ENCODE measurements at regions not wholly inside any gene's neighbourhood (a gene's known extent, or its start where the extent isn't known, plus 50 kb on each side); places are given as distances from the start of the nearest gene placed in this dataset.
"Not testable (repeated sequence)": the region's sequence is repeated elsewhere in the genome, so short reads cannot be mapped to it uniquely, and the experiment has no call there.

DNA sequence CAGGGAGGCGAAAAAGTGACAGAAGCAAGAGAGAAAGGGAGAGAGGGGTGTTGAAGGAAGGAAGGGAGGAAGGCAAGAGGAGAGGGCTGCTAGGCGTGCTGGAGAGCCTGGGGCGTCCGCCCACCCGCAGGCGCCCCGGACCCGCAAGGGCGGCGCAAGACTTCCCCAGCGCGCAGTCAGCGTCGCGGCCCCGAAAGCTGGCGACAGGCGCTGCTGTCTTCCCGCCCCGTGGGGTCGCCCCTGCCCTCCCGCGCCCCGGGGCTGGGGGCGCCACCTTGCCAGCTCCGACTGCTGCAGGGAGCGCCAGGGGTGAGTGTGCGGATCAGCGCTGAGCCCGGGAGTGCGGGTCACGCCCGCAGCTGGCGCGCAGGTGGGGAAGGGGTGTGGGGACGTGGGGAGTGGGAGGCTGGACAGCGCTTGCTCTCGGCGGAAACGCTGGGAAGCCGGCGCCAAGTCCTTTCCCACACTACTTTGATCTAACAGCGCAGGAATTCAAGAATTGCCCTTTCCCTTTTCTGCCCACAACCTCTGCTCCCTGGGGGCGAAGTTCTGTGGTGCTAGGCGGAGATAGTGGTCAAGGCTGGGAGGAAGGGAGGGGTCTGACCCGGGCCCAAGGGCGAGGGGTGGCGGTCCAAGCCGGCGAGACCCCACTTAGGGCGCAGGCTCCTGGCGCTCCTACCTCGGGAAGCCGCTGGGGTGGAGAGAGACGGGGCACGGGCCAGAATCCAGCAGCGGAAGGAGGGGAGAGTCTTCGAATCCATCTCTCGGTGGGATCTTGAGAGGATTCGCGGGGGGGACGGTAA is 266.1 kb downstream of the CGGBP1 start, which contains the start of gene HTR1F:
TSS of gene HTR1F (plus strand) at position 173 of the 803 bp plus-strand sequence.
- DNase-seq: no peak

DNA sequence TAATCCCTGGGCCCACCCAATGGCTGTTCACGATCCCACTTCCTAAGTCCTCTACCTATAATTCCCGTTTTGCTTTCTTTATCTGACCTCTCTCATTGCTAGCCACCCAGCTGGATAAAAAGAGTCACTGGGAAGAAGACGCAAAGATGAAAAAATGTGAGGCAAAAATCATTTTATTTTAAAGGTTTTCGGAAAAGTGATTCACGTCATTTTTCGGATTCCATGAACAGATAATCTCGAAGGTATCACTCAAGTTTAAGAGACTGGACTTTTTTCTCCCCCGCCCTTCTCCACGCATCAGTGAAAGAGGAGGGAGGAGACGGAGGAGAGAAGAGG is 266.6 kb downstream of the CGGBP1 start:
- DNase-seq: no peak

DNA sequence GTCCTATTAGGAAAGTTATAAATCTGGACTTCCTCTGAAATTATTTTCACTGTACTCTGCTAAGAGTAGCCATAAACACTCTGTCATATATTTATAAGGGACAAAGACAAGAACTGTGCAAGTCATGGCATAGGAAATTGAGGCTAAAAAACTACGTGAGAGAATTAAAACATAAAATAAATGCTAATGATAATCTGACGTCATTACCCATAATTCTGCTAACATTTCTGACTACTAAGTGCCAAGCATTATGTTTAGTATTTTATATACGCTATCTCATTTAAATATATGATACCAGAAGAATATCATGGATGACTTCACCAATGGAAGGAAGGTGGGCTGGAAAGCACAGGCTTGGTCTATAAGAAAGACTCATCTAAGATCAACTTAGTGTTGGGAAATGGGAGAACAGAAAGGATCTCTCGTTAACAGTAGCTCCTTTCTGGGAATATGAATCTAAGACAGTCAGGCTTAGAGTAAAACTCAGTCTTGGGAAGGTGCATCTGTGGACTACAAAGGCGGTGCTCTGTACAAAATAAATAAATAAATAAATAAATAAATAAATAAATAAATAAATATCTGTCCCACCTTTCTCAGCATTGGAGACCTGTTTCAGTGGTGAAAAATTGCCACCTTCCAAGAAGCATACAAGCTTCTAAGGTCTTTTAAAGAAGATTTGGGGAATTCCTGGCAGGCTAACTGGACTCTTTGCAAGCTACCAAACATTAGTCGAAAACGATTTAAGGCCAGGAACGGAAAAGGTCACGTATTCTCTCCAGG is 267.4 kb downstream of the CGGBP1 start:
- DNase-seq: no peak

DNA sequence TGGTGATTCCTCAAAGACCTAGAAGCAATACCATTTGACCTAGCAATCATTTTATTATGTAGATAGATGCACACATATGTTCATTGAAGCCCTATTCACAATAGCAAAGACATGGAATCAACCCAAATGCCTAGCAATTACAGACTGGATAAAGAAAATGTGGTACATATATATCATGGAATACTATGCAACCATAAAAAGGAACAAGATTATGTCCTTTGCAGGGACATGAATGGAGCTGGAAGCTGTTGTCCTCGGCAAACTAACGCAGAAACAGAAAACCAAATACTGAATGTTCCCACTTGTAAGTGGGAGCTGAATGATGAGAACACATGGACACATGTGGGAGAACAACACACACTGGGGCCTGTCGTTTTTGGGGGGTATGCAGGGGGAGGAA is 269.8 kb downstream of the CGGBP1 start:
- not testable (repeated sequence) for DNase-seq

DNA sequence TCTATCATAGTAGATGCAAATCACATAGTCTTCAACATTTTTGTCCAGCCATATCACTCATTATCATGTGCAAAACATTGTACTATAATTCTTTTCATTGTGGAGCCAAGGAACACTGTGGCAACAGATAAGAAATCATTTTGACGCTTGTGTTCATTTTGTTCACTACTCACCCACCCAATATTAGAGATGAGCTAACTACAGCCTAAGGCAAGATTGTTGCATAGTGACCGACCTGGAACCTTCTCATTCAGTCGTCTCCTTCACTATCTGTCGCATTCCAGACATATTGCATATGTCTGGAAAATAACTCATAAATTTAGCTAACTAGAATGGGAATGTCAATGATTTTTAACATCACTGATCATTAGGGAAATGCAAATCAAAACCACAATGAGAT is 270.3 kb downstream of the CGGBP1 start:
- DNase-seq: no peak

DNA sequence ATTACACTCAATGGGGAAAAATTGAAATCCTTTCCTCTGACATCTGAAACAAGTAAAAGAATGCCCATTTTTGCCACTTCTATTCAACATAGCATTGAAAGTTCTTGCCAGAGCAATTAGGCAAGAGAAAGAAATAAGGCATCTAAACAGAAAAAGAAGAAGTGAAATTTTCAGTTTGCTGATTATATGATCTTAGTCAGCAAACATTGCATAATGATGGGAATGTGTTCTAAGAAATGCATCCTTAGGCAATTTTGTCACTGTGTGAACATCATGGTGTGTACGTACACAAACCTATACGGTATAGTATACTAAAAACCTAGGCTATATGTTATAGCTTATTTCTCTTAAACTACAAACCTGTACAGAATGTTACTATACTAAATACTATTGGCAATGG is 278.0 kb downstream of the CGGBP1 start:
- peak; percentile 63 for DNase-seq

DNA sequence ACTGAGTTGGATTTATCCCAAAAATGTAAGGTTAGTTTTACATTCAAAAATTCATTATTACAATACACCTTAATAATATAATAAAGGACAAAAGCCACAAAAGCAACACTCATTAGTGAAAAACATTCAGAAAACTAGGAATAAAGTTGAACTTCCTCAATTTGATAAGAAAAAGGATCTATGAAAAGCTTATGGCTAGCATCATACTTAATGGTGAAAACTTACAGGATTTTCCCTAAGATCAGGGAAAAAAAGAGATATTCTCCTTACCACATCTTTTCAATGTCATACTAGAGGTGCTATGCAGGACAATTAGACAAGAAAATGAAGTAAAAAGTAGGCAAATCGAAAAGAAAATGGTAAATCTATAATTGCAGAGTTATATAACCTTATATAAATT is 279.9 kb downstream of the CGGBP1 start:
- DNase-seq: no peak

DNA sequence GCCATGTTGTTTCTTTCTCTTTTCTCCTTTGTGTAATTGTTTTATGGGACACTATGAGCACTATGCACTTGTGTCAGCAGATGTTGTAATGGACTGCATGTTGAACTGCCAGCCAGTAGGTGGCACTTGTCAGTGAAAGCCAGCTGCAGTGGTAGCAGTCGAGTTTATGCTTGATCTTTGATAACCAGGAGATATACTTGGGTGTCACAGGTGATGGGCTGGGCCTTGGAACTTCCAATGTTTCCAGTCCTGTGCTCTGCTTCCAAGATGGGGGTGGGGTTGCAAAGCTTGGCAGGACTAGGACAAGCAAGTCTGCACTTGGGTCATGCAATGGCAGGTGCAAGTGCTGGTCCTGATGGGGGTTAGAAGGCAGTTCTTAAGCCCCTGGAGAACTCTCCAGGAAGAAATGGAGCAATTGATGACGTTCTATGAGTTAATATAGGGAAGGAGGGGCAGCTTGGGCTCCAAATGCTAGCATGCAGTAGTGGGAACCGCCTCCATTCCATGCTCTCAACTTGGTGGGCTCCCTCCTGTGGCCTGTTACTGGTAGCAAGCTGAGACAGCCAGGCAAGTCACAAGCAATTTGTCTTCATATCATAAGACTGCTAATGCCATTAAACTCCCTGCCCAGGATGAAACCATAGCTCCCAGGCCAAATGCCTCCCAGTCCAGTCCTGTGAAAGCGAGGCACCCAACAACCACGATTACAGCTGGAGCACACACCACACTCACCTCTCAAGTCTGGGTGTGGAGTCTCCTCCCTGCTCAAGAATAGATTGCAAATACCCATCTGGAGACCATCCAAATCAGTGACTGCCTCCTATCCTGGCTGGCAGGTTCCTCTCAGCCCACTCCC is 287.2 kb downstream of the CGGBP1 start:
- no peak for DNase-seq

DNA sequence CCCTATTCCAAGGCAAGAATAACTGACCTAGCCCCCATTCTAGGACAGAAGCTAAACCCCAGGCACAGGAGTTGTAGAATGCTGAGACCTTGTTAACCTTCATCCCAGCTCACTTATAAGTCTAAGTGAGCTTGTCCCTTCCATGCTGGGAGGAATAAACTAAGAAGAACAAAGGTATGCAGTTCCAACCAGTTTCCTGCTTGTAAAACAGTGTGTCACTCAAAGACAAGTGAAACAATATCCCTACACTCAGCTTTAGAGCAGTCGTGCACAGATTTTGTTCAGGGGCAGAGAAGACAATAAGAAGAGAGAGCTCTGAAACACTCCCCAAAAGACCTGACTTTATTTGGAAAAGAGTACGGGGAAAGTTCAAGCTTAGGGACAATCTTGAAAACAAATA is 292.1 kb downstream of the CGGBP1 start:
- no peak for DNase-seq

DNA sequence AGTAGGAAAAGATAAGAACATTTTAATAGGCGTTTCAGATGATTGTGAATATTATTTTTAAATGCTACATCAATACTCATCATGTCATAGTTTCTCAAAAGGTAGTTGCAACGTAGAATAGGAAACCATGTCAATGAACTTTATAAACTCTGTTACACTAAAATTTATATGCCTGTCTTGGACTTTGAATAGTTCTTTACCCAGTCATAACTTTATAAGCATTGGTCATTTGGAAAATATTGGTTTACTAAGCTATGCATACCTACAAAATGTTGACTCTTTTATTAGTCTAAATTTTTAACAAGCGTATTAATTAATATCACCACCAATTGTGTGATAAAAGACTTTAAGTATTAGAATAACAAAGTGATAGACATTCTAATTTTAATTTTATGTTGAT is 293.5 kb downstream of the CGGBP1 start:
- no peak for DNase-seq

DNA sequence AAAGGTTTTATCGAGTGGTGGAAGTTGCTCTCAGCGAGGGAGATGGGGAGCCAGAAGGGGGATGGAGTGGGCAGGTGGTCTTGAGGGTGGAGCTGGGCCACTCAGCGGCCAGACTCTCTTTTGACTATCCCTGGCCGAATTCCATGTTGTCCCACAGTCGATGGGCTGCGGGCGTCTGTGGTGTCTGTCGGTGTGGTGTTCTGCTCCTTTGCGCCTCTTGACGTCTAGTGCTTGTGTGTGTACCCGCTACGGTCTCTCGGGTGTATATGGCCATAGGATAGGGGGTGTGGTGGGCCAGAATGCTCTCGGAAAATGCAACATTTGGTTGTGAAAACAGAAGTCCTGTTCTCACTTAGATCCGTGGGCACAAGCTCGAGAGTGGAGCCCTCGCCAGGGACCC is 297.0 kb downstream of the CGGBP1 start:
- no peak for DNase-seq

DNA sequence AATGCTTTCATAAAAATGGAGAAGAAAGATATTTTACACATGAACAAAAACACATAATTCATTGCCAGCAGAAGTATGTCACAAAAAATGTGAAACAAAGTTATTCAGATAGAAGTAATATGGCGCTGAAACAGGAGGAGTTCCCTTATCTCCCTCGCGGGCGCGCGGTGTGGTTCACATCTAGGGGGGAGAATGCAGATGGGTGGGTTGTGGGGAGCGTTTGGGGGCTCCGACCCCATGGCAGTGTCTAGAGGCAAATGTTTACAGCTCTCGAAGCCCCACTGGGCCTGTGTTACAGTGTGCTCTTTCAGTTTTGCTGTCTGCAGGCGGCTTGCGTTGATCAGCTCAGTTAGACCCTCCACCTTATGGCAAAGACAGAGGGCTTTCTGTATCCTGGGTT is 297.5 kb downstream of the CGGBP1 start:
- DNase-seq: no peak

DNA sequence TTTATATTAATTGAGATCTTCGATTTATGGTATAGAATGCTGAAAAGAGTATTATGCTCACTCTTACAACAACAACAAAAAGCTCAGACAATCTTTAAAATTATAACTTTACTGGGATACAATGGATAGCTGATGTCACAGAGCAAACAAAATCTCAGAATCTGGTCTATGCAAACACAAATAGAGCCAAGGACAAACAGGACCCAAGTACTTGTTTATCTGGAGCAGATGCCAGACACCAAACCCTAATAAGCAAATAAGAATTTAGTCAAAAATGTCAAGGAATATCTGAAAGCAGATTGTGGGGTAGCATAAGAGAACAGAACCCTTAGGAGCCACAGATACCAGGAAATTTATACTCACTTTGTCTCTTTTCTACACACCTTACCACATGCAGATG is 302.2 kb downstream of the CGGBP1 start:
- DNase-seq: no peak

DNA sequence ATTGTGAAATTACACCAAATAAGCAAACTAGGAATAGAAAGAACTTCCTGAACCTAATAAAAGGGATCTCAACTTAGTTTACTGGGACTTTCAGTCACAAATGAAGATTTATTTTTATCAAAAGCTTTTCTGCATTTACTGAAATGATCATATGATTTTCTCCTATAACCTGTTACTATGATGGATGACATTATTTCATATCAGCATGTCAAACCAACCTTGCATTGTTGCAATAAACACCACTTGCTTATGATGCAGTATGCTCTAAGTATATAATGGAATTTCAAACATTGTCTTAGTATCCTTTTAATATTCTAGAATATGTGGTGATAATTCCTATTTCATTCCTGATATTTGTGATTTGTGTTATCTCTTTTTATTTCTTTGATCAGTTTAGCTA is 303.0 kb downstream of the CGGBP1 start:
- DNase-seq: no peak

DNA sequence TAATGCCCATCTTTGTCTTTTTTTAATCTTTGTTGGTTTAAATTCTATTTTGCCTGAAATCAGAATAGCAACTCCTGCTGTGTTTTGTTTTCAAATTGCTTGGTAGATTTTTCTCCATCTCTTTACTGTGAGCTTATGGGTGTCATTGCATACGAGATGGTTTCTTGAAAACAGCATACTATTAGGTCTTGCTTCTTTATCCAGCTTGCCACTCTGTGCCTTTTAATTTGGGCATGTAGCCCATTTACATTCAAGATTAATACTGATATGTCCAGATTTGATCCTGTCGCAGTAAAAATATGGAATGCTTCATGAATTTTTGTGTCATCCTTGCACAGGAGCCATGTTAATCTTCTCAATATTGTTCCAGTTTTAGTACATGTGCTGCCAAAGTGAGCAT is 316.6 kb downstream of the CGGBP1 start:
- DNase-seq: no peak

DNA sequence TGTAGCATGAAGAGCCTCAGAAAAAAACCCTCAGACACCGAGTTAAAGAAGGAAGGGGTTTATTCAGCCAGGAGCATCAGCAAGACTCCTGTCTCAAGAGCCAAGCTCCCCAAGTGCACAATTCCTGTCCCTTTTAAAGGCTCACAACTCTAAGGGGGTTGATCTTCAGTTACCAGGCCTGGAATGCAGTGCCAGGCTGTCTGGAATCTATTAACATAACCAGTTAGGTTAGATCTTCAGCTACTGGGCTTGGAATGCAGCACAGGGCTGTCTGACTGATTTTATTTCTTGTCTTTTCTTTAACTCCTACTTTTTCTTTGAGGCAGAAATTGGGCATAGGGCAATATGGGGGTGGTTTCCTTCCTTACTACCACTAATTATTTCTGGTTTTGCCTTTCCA is 317.9 kb downstream of the CGGBP1 start:
- DNase-seq: not testable (repeated sequence)

DNA sequence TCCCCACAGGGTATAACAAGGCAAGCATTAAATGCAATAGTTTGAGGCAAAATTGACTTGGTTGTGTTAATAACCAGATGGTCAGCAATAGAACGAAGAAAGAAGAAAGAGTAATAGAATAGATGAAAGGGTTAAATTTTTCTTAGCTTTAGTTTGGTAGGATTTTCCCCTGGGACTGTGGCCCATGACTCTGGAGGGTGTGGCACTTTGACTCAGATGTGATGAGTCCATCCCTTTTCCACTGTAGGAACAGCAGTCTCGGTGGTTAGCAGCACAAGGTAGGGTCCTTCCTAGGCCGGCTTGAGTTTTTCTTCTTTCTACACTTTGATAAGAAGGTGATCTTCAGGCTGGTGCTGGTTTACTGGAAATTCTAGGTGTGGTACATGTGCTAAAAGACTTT is 321.0 kb downstream of the CGGBP1 start:
- DNase-seq: not testable (repeated sequence)

DNA sequence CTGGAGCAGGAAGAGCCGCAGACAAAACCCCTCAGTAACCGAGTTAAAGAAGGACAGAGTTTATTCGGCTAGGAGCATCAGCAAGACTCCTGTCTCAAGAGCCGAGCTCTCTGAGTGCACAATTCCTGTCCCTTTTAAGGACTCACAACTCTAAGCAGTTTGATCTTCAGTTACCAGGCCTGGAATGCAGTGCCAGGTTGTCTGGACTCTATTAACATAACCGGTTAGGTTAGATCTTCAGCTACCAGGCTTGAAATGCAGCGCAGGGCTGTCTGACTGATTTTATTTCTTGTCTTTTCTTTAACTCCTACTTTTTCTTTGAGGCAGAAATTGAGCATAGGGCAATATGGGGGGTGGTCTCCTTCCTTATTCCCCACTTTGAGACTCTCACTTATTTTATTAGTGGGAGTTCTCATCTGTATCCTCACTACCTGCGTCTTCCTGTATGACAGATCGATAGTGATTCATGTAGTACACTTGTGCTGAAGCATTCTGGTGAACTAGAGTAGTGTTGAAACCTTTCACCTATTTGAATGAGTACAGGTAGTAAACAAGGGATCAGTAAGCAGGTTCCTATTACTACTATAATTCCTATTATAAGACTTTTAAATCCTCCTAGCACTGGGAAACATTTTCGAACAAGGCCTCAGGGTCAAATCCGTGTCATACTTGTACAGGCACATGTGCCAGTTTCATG is 325.0 kb downstream of the CGGBP1 start:
- no peak for DNase-seq

DNA sequence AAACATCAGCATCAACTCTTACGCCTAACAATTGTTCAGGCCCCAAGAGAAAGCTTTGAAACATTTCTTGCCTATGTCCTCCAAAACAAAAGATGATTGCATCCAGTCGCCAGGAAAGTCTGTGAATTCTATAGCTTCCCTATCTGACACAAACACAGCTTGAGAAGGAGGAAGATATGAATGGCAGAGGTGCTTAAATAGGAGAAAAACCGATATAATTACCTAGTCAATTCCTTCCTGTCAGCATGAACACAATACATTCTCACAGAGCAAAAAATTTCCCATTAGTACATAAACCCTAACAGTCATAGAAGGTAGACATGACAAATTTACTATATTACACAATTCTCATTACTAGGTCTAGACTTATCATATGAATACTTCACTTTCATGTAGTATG is 326.5 kb downstream of the CGGBP1 start:
- no peak for DNase-seq

DNA sequence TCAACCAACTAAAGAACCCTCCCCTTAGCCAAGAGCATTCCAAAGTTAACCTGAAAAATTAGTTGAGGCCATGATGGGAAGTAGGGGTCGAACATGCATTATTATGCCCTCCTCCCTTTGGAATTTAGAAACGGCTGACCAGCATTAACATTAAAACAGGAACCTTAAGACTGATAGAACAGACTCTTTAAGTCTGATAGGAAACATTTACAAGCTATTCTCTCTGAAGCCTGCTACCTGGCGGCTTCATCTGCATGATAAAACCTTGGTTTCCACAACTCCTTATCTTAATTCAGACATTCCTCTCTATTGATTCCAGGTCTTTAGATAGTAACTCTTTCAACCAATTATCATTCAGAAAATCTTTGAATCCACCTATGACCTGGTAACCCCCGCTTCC is 331.0 kb downstream of the CGGBP1 start:
- no peak for DNase-seq

DNA sequence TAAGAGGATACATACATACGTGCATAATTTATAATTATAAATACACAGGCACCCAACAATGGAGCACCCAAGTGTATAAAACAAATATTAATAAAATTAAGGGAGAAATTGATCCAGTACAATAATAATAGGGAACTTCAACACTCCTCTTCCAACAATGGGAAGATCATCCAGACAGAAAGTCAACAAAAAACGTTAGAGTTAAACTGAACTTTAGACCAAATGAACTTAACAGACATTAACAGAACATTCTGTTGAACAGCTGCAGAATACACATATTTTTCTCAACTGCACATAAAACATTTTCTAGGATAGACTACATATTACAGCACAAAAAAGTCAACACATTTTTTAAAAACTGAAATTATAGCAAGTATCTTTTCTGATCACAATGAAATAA is 339.7 kb downstream of the CGGBP1 start:
- DNase-seq: no peak

DNA sequence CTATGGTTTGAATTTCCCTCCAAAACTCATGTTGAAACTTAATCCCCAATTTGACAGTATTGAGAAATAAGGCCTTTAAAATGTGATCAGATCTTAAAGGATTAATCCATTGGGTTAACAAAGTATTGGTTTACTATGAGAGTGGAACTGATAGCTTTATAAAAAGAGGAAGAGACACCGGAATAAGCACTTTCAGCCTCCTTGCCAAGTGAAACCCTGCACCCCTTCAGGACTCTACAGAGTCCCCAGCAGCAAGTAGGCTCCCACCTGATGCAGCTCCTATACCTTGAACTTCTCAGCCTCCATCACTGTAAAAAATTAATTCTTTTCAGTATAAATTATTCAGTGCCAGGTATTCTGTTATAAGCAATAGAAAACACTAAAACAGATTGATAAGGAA is 348.3 kb downstream of the CGGBP1 start:
- no peak for DNase-seq

DNA sequence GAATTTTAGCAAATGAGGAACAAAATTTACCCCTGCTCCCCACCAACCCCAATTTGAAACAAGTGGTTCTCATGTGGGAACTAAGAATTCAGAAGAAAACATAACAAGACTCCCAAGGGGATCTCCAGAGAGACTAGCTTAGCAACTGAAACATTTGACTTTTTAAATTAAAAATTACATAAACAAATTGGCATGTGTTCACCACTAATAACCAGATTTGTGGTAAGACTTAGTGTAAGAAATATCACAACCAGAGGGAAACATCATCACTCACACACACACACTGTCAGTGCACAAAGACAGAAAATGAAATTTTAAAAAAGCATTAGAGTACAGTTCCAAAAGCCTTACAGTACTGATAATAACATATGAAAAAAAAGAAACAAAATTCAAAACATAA is 348.8 kb downstream of the CGGBP1 start:
- DNase-seq: no peak
